K562 (cell line): ENCODE measurements at regions not wholly inside any gene's neighbourhood (a gene's known extent, or its start where the extent isn't known, plus 50 kb on each side); places are given as distances from the start of the nearest gene placed in this dataset.

Experiments used
- ATAC-seq: fragments of 200-7000 bp; cut with Tn5 transposase; 3 replicates; pipeline ENCODE4 v1.9.1; 2020; ENCODE audit warnings: moderate library complexity
- BruUV-seq: library from RNA; stranded (reverse); fragments of 400-500 nt; replicated peaks from 2 replicates; lab custom pipeline; 2021; lab: Mats Ljungman, UMichigan
- CTCF ChIA-PET: fragments of 300-600 bp; formaldehyde crosslinking; extraction: SDS; loops from one replicate; lab custom pipeline; 2021; ENCODE audit warnings: low intra/inter-chr PET ratio; lab: Yijun Ruan, JAX
- POLR2A ChIA-PET: fragments of 300-600, 350-650 bp; sonication (Branson Sonifier 250); formaldehyde crosslinking; extraction: SDS; loops from one replicate; lab custom pipeline; 2021; ENCODE audit warnings: antibody characterized with exemption, inconsistent platforms; lab: Yijun Ruan, JAX
- DNase-seq, 4 experiments: peaks; one replicate each; pipeline versions ENCODE4 v3.0.0 to v3.0.0-alpha.2; 2011 to 2018; ENCODE audit warnings: low spot score in 3 of 4, mixed read lengths in 3 of 4; ENCODE audit errors: extremely low read depth in 1 of 4
- FAIRE-seq: peaks from 2 replicates; lab custom pipeline; 2011; peaks lifted over from hg19 to GRCh38; lab: Jason Lieb, UNC
- H2AFZ ChIP-seq: 2 replicates; pipeline ENCODE4 v1.6.0; 2011; ENCODE audit warnings: low read depth, low read length, control low read depth, inconsistent platforms
- H3K27ac ChIP-seq: fragments of 200-600 bp; 3 replicates; pipeline ENCODE4 v1.8.0; 2011; ENCODE audit warnings: low read depth, mild to moderate bottlenecking, control low read depth, inconsistent platforms, low read length, moderate library complexity, mixed read lengths; ENCODE audit errors: extremely low read depth
- H3K27me3 ChIP-seq, 2 experiments: fragments of 300-600 bp in 1 of 2; 2 replicates in 1 of 2; 3 replicates in 1 of 2; pipeline versions ENCODE4 v1.6.0 to v1.8.0; 2011; ENCODE audit warnings: inconsistent platforms in 2 of 2, low read length in 2 of 2, mild to moderate bottlenecking in 1 of 2, mixed read lengths in 1 of 2, moderate library complexity in 1 of 2; ENCODE audit not compliant: control insufficient read depth in 2 of 2, insufficient read depth in 2 of 2
- H3K36me3 ChIP-seq: fragments of 300-600 bp; 3 replicates; pipeline ENCODE4 v1.8.0; 2011; ENCODE audit warnings: mild to moderate bottlenecking, low read length, inconsistent platforms; ENCODE audit not compliant: control insufficient read depth, insufficient read depth
- H3K4me1 ChIP-seq, 2 experiments: fragments of 200-600 bp in 1 of 2; replicated peaks in 1 of 2; 2 replicates in 1 of 2; 3 replicates in 1 of 2; pipeline versions ENCODE4 v1.5.1 to v1.8.0; 2011; ENCODE audit warnings: inconsistent platforms in 2 of 2, low read length in 2 of 2, mild to moderate bottlenecking in 1 of 2, mixed read lengths in 1 of 2, moderate library complexity in 1 of 2; ENCODE audit not compliant: control insufficient read depth in 2 of 2, insufficient read depth in 2 of 2
- H3K4me2 ChIP-seq: 2 replicates; pipeline ENCODE4 v1.6.1; 2011; ENCODE audit warnings: low read length, control low read depth, inconsistent platforms, mixed read lengths; ENCODE audit not compliant: insufficient read depth
- H3K4me3 ChIP-seq: fragments of 200-600 bp; sonication (generic), shearing (Covaris generic); 2 replicates; pipeline ENCODE4 v1.5.1; 2016; ENCODE audit warnings: control low read depth, inconsistent platforms
- H3K79me2 ChIP-seq: fragments of 200-600 bp; 3 replicates; pipeline ENCODE4 v1.8.0; 2011; ENCODE audit warnings: low read length, inconsistent platforms; ENCODE audit not compliant: control insufficient read depth, insufficient read depth
- H3K9ac ChIP-seq, 2 experiments: 2 replicates each; pipeline versions ENCODE4 v1.6.0 to v1.6.1; 2011; ENCODE audit warnings: low read depth in 2 of 2, low read length in 2 of 2, control low read depth in 1 of 2, inconsistent platforms in 1 of 2, mild to moderate bottlenecking in 1 of 2, mixed read lengths in 1 of 2; ENCODE audit not compliant: insufficient read depth in 1 of 2
- H3K9me1 ChIP-seq: one replicate; pipeline ENCODE4 v1.6.0; 2011; ENCODE audit warnings: inconsistent platforms, mild to moderate bottlenecking, low read length, moderate library complexity; ENCODE audit not compliant: control insufficient read depth, insufficient read depth
- H3K9me3 ChIP-seq: replicated peaks from 2 replicates; pipeline ENCODE4 v1.5.1; 2011; ENCODE audit warnings: low read depth, low read length, inconsistent platforms; ENCODE audit not compliant: control insufficient read depth, insufficient read depth
- H4K20me1 ChIP-seq: replicated peaks from 2 replicates; pipeline ENCODE4 v1.6.1; 2011; ENCODE audit warnings: low read length, inconsistent platforms, mixed read lengths; ENCODE audit not compliant: control insufficient read depth, insufficient read depth
- CBFA2T2 ChIP-seq: fragments of 450-650 bp; conservative IDR thresholded peaks from 2 replicates; pipeline ENCODE4 v1.6.1; 2017; ENCODE audit warnings: mild to moderate bottlenecking
- ETS2 ChIP-seq: IDR thresholded peaks from 2 replicates; pipeline ENCODE4 v1.6.1; 2016; ENCODE audit warnings: borderline replicate concordance, missing genetic modification characterization, mild to moderate bottlenecking, moderate library complexity, missing compliant biosample characterization; ENCODE audit not compliant: poor library complexity, severe bottlenecking
- HSF4 ChIP-seq: fragments of 250-450 bp; sonication (Bioruptor Pico); IDR thresholded peaks from 2 replicates; pipeline ENCODE4 v2.1.2; 2022; ENCODE audit warnings: mild to moderate bottlenecking, moderate library complexity, borderline replicate concordance
- JUND ChIP-seq, 2 experiments: IDR thresholded peaks; 2 replicates in 1 of 2; 3 replicates in 1 of 2; pipeline ENCODE4 v1.6.1; 2011; ENCODE audit warnings: borderline replicate concordance in 2 of 2, low read depth in 2 of 2, low read length in 2 of 2, improper control_type of control experiment in 1 of 2, missing biosample characterization in 1 of 2, missing genetic modification characterization in 1 of 2, missing genetic modification reagents in 1 of 2
- MED1 ChIP-seq: sonication (generic); formaldehyde crosslinking; IDR thresholded peaks from 2 replicates; pipeline ENCODE4 v1.8.1; 2023; ENCODE audit warnings: missing genetic modification reagents, borderline replicate concordance
- NCOA2 ChIP-seq, 2 experiments: fragments of 450-650 bp; IDR thresholded peaks; 2 replicates each; pipeline ENCODE4 v1.6.1; 2018; ENCODE audit warnings: mild to moderate bottlenecking in 2 of 2, moderate library complexity in 1 of 2; ENCODE audit not compliant: partially characterized antibody in 2 of 2
- PCBP2 ChIP-seq: fragments of 200-400 bp; formaldehyde crosslinking; IDR thresholded peaks from 2 replicates; pipeline ENCODE4 v1.6.1; 2018; ENCODE audit warnings: low read length, low read depth, mild to moderate bottlenecking, moderate library complexity; ENCODE audit not compliant: poor library complexity, severe bottlenecking
- POLR2AphosphoS2 ChIP-seq: IDR thresholded peaks from 2 replicates; pipeline ENCODE4 v1.6.1; 2012; ENCODE audit warnings: low read length, improper control_type of control experiment
- PTTG1 ChIP-seq: fragments of 450-650 bp; IDR thresholded peaks from 2 replicates; pipeline ENCODE4 v1.6.1; 2016; ENCODE audit warnings: low read depth, mild to moderate bottlenecking, missing genetic modification characterization, missing compliant biosample characterization
- STAT5A ChIP-seq: IDR thresholded peaks from 2 replicates; pipeline ENCODE4 v1.6.1; 2012; ENCODE audit warnings: low read length, inconsistent platforms, borderline replicate concordance
- WGBS: fragments of 100-300 bp; shearing (Covaris generic); methylation state at CpG from one replicate; pipeline ENCODE4 v1.1.6; 2016; ENCODE audit warnings: low coverage, mixed read lengths; ENCODE audit not compliant: insufficient coverage; ENCODE audit errors: missing lambda C conversion rate; 5-methylcytosine and 5-hydroxymethylcytosine counted together
- in situ Hi-C: fragments of 300-500 bp; cut with MboI; formaldehyde crosslinking; loops from 4 replicates; pipeline ENCODE4 v1.15.0; 2018; ENCODE audit warnings: inconsistent platforms, mixed read lengths
- intact Hi-C: fragments of 100-400 bp; cut with micrococcal nuclease; formaldehyde crosslinking; loops from 2 replicates; pipeline ENCODE4 v1.14.2; 2022
- TF ChIP-seq, protein P1 (sequence below): fragments of 250-450 bp; sonication (Bioruptor Pico); IDR thresholded peaks from 2 replicates; pipeline ENCODE4 v1.4.0; 2020; ENCODE audit warnings: borderline replicate concordance
- TF ChIP-seq, protein P2 (sequence below): sonication (generic); formaldehyde crosslinking; IDR thresholded peaks from 2 replicates; pipeline ENCODE4 v1.8.0; 2022; ENCODE audit warnings: mild to moderate bottlenecking, low read depth, missing genetic modification reagents
- TF ChIP-seq, protein P3 (sequence below): fragments of 150-350 bp; conservative IDR thresholded peaks from 2 replicates; pipeline ENCODE4 v1.6.1; 2014; ENCODE audit warnings: low read length

DNA sequence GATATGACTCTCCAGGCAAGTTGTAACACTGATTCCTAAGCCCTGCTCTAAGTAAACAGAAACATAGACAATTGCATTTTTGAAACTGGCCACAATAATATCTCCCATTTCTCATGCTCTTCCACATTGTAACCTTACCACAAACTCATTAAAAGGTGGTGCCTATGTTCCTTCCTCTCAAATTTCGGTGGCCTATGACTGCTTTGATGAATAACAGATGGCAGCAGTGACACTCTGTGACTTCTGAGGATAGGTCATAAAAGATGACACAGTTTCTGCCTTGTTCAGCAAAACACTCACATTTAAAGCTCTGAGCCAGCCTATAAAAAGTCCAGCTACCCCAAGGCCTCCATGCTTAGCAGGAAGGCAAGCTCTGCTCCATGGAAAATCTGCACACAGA, 195.2 kb downstream of the EFHB start (continued):
- no peak for TF ChIP-seq CBFA2T2
- TF ChIP-seq POLR2AphosphoS2, result no peak
- TF ChIP-seq, protein P1, sequence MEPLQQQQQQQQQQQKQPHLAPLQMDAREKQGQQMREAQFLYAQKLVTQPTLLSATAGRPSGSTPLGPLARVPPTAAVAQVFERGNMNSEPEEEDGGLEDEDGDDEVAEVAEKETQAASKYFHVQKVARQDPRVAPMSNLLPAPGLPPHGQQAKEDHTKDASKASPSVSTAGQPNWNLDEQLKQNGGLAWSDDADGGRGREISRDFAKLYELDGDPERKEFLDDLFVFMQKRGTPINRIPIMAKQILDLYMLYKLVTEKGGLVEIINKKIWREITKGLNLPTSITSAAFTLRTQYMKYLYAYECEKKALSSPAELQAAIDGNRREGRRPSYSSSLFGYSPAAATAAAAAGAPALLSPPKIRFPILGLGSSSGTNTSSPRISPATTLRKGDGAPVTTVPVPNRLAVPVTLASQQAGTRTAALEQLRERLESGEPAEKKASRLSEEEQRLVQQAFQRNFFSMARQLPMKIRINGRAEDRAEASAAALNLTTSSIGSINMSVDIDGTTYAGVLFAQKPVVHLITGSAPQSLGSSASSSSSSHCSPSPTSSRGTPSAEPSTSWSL (CRISPR knock-in tag), result no peak
- TF ChIP-seq PCBP2, result no peak
- TF ChIP-seq, protein P2, sequence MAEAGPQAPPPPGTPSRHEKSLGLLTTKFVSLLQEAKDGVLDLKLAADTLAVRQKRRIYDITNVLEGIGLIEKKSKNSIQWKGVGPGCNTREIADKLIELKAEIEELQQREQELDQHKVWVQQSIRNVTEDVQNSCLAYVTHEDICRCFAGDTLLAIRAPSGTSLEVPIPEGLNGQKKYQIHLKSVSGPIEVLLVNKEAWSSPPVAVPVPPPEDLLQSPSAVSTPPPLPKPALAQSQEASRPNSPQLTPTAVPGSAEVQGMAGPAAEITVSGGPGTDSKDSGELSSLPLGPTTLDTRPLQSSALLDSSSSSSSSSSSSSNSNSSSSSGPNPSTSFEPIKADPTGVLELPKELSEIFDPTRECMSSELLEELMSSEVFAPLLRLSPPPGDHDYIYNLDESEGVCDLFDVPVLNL (CRISPR knock-in tag), result no peak
- no peak for TF ChIP-seq PTTG1 (tag)

DNA sequence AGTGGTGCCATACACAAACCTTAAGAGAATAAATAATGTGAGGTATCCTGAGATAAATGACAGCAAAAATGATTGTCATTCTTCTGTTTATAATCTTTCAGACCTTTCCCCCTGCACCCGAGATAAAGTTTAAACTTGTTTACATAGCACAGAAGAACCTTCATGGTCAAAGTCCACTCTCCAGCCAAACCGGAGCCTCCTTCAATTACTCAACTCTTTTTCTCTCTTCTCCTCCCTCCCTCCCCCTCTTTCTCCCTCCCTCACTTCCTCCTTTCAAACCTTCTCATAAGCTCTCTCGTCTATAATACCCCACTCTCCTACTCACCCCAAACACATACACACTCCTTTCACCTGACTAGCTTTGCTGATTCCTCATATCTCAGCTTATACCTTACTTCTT, 198.9 kb downstream of the EFHB start:
- WGBS, result 3% methylated on average over 3 of the region's 3 CpGs
- Histone ChIP-seq H2AFZ (no peak overlapping the region), H3K4me2 (no peak overlapping the region)
- TF ChIP-seq JUND (IDR thresholded peaks at IDR 0.05; ENCODE audit: borderline replicate concordance, low read depth, low read length) (no peak), JUND (tag; IDR thresholded peaks at IDR 0.05; ENCODE audit: borderline replicate concordance, low read depth, low read length) (no peak), NCOA2 (IDR thresholded peaks at IDR 0.05; ENCODE audit: partially characterized antibody in 2 of 2) (no peak), ETS2 (tag) (no peak), STAT5A (no peak), MED1 (no peak), HSF4 (CRISPR knock-in tag) (no peak)
- TF ChIP-seq, protein P3, sequence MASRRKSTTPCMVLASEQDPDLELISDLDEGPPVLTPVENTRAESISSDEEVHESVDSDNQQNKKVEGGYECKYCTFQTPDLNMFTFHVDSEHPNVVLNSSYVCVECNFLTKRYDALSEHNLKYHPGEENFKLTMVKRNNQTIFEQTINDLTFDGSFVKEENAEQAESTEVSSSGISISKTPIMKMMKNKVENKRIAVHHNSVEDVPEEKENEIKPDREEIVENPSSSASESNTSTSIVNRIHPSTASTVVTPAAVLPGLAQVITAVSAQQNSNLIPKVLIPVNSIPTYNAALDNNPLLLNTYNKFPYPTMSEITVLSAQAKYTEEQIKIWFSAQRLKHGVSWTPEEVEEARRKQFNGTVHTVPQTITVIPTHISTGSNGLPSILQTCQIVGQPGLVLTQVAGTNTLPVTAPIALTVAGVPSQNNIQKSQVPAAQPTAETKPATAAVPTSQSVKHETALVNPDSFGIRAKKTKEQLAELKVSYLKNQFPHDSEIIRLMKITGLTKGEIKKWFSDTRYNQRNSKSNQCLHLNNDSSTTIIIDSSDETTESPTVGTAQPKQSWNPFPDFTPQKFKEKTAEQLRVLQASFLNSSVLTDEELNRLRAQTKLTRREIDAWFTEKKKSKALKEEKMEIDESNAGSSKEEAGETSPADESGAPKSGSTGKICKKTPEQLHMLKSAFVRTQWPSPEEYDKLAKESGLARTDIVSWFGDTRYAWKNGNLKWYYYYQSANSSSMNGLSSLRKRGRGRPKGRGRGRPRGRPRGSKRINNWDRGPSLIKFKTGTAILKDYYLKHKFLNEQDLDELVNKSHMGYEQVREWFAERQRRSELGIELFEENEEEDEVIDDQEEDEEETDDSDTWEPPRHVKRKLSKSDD, result no peak
- TF ChIP-seq, all 486 proteins: peak for 0
- ATAC-seq (no peak), DNase-seq (no peak), FAIRE-seq (no peak)
- CTCF ChIA-PET, result no interaction called here
- intact Hi-C loops, result no loop called here
- H3K9me3 ChIP-seq, result no peaks in the 10 kb centered on the region
- in situ Hi-C loops, result no loop called here
- no TSS peak for BruUV-seq
- no peaks in the 10 kb centered on the region for H3K4me1 ChIP-seq
- H3K27me3 ChIP-seq, result no peaks in the 10 kb centered on the region
- H3K27ac ChIP-seq, result no peak overlapping the region
- H4K20me1 ChIP-seq, result no peaks in the 10 kb centered on the region
- no peak overlapping the region for H3K9ac ChIP-seq
- H3K79me2 ChIP-seq, result no peaks in the 10 kb centered on the region
- no peaks in the 10 kb centered on the region for H3K36me3 ChIP-seq
- POLR2A ChIA-PET, result no interaction called here
- no peaks in the 10 kb centered on the region for H3K9me1 ChIP-seq
- no peak overlapping the region for H3K4me3 ChIP-seq
